ENCODE measurements at regions not wholly inside any gene's neighbourhood (a gene's known extent, or its start where the extent isn't known, plus 50 kb on each side); places are given as distances from the start of the nearest gene placed in this dataset.

DNA sequence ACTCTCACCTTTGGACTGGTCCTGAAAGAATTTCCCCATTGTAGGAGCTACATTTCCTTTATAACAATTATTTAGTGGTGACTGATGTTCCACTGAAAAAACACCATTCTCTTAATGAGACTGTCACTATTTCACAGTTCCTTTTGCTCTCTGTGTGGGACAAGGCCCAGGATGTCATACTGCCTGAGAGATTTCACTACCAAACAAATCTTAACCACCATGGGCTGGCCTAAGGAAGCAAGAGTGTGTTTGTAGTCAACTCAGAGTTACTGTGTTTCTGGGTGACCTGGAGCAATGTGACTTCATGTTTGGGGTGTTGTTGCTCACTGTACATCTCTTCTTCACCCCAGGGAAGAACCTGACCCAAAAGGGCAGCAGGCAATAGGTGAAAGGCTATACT lies 50.1 kb upstream of the ZNF608 start:
- no peak overlapping the region for H3K27ac ChIP-seq
- H3K9me3 ChIP-seq (replicated peaks), result no peaks in the 10 kb centered on the region

GRCh38 chr5:124797665-124798087 lies 51.2 kb upstream of the ZNF608 start:
- Histone ChIP-seq H3K27ac (no peak overlapping the region), H3K4me3 (no peak overlapping the region), H3K27me3 (replicated peaks) (no peaks in the 10 kb centered on the region), H3K36me3 (no peaks in the 10 kb centered on the region), H3K4me1 (replicated peaks) (no peaks in the 10 kb centered on the region), H3K9me3 (replicated peaks) (no peaks in the 10 kb centered on the region)
- no peak for DNase-seq (ENCODE audit: low read depth in 1 of 2, low spot score in 2 of 2)

More for the DNA sequence above, 50.1 kb upstream of the ZNF608 start:
- Histone ChIP-seq H3K4me3 (no peak overlapping the region), H3K4me1 (replicated peaks) (no peaks in the 10 kb centered on the region), H3K27me3 (replicated peaks) (no peaks in the 10 kb centered on the region), H3K36me3 (no peaks in the 10 kb centered on the region)
- no peak for DNase-seq (ENCODE audit: low read depth in 1 of 2, low spot score in 2 of 2)

- Histone ChIP-seq H3K4me3 (no peak overlapping the region), H3K4me1 (replicated peaks) (no peaks in the 10 kb centered on the region), H3K36me3 (no peaks in the 10 kb centered on the region), H3K27me3 (replicated peaks) (no peaks in the 10 kb centered on the region), H3K27ac (no peak overlapping the region), H3K9me3 (replicated peaks) (no peaks in the 10 kb centered on the region)
- DNase-seq (ENCODE audit: low read depth in 1 of 2, low spot score in 2 of 2), result no peak
Measured at GRCh38 chr5:124798890-124799289, 52.5 kb upstream of the ZNF608 start.

- no peaks in the 10 kb centered on the region for H3K27me3 ChIP-seq (replicated peaks)
- no peak overlapping the region for H3K4me3 ChIP-seq
- no peaks in the 10 kb centered on the region for H3K36me3 ChIP-seq
- DNase-seq (ENCODE audit: low read depth in 1 of 2, low spot score in 2 of 2), result no peak
- no peaks in the 10 kb centered on the region for H3K4me1 ChIP-seq (replicated peaks)
- H3K9me3 ChIP-seq (replicated peaks), result no peaks in the 10 kb centered on the region
- no peak overlapping the region for H3K27ac ChIP-seq
Measured at GRCh38 chr5:124801551-124801950, 55.1 kb upstream of the ZNF608 start.

GRCh38 chr5:124803617-124804323 lies 57.3 kb upstream of the ZNF608 start:
- Histone ChIP-seq H3K4me1 (replicated peaks) (no peaks in the 10 kb centered on the region), H3K36me3 (no peaks in the 10 kb centered on the region), H3K27ac (no peak overlapping the region), H3K27me3 (replicated peaks) (no peaks in the 10 kb centered on the region), H3K9me3 (replicated peaks) (no peaks in the 10 kb centered on the region), H3K4me3 (no peak overlapping the region)
- no peak for DNase-seq (ENCODE audit: low read depth in 1 of 2, low spot score in 2 of 2)

- Histone ChIP-seq H3K36me3 (no peaks in the 10 kb centered on the region), H3K9me3 (replicated peaks) (no peaks in the 10 kb centered on the region), H3K27ac (no peak overlapping the region), H3K27me3 (replicated peaks) (no peaks in the 10 kb centered on the region), H3K4me3 (no peak overlapping the region), H3K4me1 (replicated peaks) (no peaks in the 10 kb centered on the region)
- DNase-seq (ENCODE audit: low read depth in 1 of 2, low spot score in 2 of 2), result no peak
Measured at GRCh38 chr5:124806026-124806372, 59.6 kb upstream of the ZNF608 start.

DNA sequence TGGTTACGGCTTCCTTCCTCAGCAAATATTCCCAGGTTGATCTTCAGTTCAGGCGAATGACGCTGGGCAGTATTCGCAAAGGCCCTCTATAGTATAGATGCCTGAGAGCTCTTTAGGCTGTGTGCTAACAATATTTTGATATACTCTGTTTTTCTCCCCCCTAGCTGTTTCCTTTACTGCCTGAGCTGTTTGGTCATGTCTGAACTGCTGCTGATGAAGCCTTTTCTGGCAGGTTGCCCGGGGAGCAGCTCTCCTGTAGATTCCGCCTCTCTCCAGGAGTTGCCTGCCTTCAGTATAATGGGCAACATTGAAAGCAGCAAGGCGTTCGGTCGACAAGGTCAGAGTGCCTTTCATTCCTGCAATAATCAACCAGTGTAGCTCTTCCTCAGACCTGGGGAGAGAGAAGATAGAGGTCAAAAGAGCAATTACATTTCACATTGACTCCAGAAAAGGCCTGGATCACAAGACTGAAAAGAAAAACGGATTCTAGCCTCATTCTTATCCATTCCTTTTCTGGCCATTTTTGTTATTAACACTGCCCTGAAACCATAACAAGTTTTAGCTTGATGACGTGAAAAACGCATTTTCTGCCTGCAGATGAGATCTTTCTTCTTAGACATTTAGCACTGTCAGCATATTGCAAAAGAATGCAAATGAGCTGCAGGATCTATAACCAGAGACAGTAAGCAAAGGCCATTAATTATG lies 60.1 kb upstream of the ZNF608 start:
- no peak overlapping the region for H3K27ac ChIP-seq
- DNase-seq (ENCODE audit: low read depth in 1 of 2, low spot score in 2 of 2), result peak; percentile 44 to 68

DNA sequence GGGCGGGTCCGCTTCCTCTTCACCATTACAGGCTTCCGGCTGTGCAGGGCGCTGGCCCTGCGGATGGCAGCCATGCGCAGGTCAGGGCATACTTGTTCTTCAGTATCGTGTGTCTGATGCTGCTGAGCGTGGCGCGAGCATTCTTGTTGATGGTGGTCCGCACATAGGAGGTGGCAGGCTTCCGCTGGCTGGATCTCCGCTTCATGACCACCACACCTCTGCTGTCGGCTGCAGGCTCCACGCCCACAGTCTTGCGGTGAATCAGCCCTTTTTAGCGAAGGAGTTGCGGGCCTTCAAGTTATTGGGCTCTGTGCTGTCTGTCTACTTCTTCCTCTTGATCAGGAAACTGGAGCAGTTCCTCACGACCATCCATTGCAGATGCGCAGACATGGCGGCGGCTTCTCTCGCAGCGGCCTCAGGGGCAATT lies 62.4 kb upstream of the ZNF608 start:
- no peak for DNase-seq (ENCODE audit: low read depth in 1 of 2, low spot score in 2 of 2)
- Histone ChIP-seq H3K9me3 (replicated peaks) (no peaks in the 10 kb centered on the region), H3K36me3 (no peaks in the 10 kb centered on the region), H3K27me3 (replicated peaks) (no peaks in the 10 kb centered on the region), H3K4me1 (replicated peaks) (no peaks in the 10 kb centered on the region), H3K27ac (no peak overlapping the region), H3K4me3 (no peak overlapping the region)

More for the DNA sequence above, 60.1 kb upstream of the ZNF608 start:
- no peaks in the 10 kb centered on the region for H3K36me3 ChIP-seq
- H3K27me3 ChIP-seq (replicated peaks), result no peaks in the 10 kb centered on the region
- no peak overlapping the region for H3K4me3 ChIP-seq
- H3K4me1 ChIP-seq (replicated peaks), result no peaks in the 10 kb centered on the region
- H3K9me3 ChIP-seq (replicated peaks), result no peaks in the 10 kb centered on the region

DNA sequence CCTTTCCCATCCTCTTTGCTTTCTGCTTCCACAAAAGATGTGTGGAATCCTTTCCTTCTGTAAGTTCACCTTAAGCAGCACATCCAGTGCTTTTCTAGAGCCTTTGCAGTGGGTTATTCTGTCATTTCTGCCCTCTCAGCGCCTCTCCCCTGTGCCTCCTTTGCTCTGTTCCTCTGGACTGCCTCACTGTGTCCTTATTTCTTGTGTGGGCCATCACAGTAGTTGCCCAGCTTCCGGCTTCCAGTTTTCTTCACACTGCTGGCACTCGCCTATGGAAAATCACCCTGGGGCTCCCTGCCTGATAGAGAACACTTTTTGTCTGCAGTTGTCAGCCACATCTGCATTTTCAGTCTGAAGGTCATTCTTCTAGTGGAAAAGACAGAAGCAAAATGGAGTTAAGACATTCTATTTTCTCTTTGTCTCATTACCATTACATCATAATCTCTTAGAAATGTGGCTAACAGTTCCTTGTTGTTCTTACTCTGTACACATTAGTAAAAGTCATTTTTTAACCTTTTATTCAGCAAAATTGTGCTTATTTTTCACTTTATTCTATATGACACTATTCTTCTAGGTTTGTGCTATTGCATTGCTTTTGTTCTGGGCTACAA lies 64.1 kb upstream of the ZNF608 start:
- no peak overlapping the region for H3K4me3 ChIP-seq
- H3K27me3 ChIP-seq (replicated peaks), result no peaks in the 10 kb centered on the region
- no peak for DNase-seq (ENCODE audit: low read depth in 1 of 2, low spot score in 2 of 2)
- no peaks in the 10 kb centered on the region for H3K9me3 ChIP-seq (replicated peaks)
- H3K27ac ChIP-seq, result no peak overlapping the region
- no peaks in the 10 kb centered on the region for H3K36me3 ChIP-seq
- no peaks in the 10 kb centered on the region for H3K4me1 ChIP-seq (replicated peaks)

- DNase-seq (ENCODE audit: low read depth in 1 of 2, low spot score in 2 of 2), result no peak
- Histone ChIP-seq H3K9me3 (replicated peaks) (no peaks in the 10 kb centered on the region), H3K4me3 (no peak overlapping the region), H3K4me1 (replicated peaks) (no peaks in the 10 kb centered on the region), H3K27ac (no peak overlapping the region), H3K36me3 (no peaks in the 10 kb centered on the region), H3K27me3 (replicated peaks) (no peaks in the 10 kb centered on the region)
Measured at GRCh38 chr5:124812771-124813358, 66.4 kb upstream of the ZNF608 start.

GRCh38 chr5:124816381-124816780 lies 69.9 kb upstream of the ZNF608 start:
- H3K9me3 ChIP-seq (replicated peaks), result no peaks in the 10 kb centered on the region
- no peaks in the 10 kb centered on the region for H3K4me1 ChIP-seq (replicated peaks)
- DNase-seq (ENCODE audit: low read depth in 1 of 2, low spot score in 2 of 2), result no peak
- no peak overlapping the region for H3K27ac ChIP-seq
- no peaks in the 10 kb centered on the region for H3K27me3 ChIP-seq (replicated peaks)
- H3K36me3 ChIP-seq, result no peaks in the 10 kb centered on the region
- H3K4me3 ChIP-seq, result no peak overlapping the region

DNA sequence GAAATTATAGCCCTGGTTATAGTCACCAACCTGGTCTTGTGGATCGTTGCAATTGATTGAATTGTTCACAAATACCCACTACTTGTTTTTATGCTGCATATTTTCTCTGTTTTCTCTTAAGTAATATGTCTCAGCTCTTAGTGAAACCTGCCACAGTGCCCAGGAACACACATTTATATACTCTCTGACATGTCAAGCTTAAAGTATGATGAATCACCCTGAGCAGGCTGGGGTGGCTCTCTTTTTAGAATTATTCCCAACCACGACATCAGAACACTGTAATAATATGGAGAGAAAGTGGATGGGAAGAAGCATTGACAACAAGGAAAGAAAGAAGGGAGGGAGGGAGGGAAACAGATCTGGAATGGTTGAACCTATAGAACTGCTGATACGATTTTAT lies 72.8 kb upstream of the ZNF608 start:
- Histone ChIP-seq H3K36me3 (no peaks in the 10 kb centered on the region), H3K27me3 (replicated peaks) (no peaks in the 10 kb centered on the region), H3K27ac (no peak overlapping the region), H3K4me1 (replicated peaks) (no peaks in the 10 kb centered on the region), H3K9me3 (replicated peaks) (no peaks in the 10 kb centered on the region), H3K4me3 (no peak overlapping the region)
- no peak for DNase-seq (ENCODE audit: low read depth in 1 of 2, low spot score in 2 of 2)

DNA sequence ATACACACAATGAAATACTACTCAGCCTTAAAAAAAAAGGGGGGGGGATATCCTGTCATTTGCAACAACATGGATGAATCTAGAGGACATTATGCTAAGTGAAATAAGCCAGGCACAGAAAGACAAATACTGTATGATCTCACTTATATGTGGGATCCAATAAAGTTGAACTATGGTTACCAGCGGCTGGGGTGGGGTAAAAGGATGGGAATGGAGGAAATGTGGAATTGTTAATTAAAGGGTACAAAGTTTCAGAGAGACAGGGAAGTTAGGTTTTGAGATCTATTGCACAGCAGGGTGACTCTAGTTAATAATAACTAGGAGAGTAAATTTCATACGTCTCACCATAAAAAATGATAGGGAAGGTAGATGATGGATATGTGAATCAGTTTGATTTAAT lies 76.2 kb upstream of the ZNF608 start:
- no peak for DNase-seq (ENCODE audit: low read depth in 1 of 2, low spot score in 2 of 2)
- Histone ChIP-seq H3K36me3 (no peaks in the 10 kb centered on the region), H3K4me1 (replicated peaks) (no peaks in the 10 kb centered on the region), H3K4me3 (no peak overlapping the region), H3K27ac (no peak overlapping the region), H3K27me3 (replicated peaks) (no peaks in the 10 kb centered on the region), H3K9me3 (replicated peaks) (no peaks in the 10 kb centered on the region)

- H3K9me3 ChIP-seq (replicated peaks), result no peaks in the 10 kb centered on the region
- no peak for DNase-seq (ENCODE audit: low read depth in 1 of 2, low spot score in 2 of 2)
- no peak overlapping the region for H3K4me3 ChIP-seq
- no peaks in the 10 kb centered on the region for H3K4me1 ChIP-seq (replicated peaks)
- no peak overlapping the region for H3K27ac ChIP-seq
- H3K27me3 ChIP-seq (replicated peaks), result no peaks in the 10 kb centered on the region
- no peaks in the 10 kb centered on the region for H3K36me3 ChIP-seq
Measured at GRCh38 chr5:124823380-124823779, 76.9 kb upstream of the ZNF608 start.

Measured in SJSA1 (cell line).